Natural killer cell (primary cell): ENCODE measurements at regions not wholly inside any gene's neighbourhood (a gene's known extent, or its start where the extent isn't known, plus 50 kb on each side); places are given as distances from the start of the nearest gene placed in this dataset.

Source experiments
- ATAC-seq, 3 donors: fragments of 150-1000 bp in 2 of 3; fragments of 200-7000 bp in 1 of 3; cut with Tn5 transposase; 1 replicate in 1 of 3; 2 replicates in 2 of 3; pipeline ENCODE4 v1.10.0; 2021; ENCODE audit warnings: mild to moderate bottlenecking in 2 of 3, moderate library complexity in 2 of 3
- DNase-seq, 2 donors: peaks; one replicate each; pipeline versions ENCODE4 v3.0.0 to v3.0.0-alpha.2; 2013 to 2021; ENCODE audit warnings: mixed read lengths in 1 of 2
- H3K27ac ChIP-seq: one replicate; pipeline ENCODE4 v1.5.1; 2013; ENCODE audit warnings: mild to moderate bottlenecking, low read length
- H3K27me3 ChIP-seq: one replicate; pipeline ENCODE4 v1.6.1; 2013; ENCODE audit warnings: low read length; ENCODE audit not compliant: control insufficient read depth, insufficient read depth
- H3K36me3 ChIP-seq: one replicate; pipeline ENCODE4 v1.6.1; 2013; ENCODE audit warnings: low read length; ENCODE audit not compliant: control insufficient read depth, insufficient read depth
- H3K4me1 ChIP-seq: one replicate; pipeline ENCODE4 v1.6.1; 2013; ENCODE audit warnings: low read length; ENCODE audit not compliant: control insufficient read depth, insufficient read depth
- H3K4me3 ChIP-seq: one replicate; pipeline ENCODE4 v1.5.1; 2013; ENCODE audit warnings: low read length
- H3K9me3 ChIP-seq: one replicate; pipeline ENCODE4 v1.6.1; 2013; ENCODE audit warnings: low read length; ENCODE audit not compliant: control insufficient read depth, insufficient read depth
- H3K27ac Mint-ChIP-seq, 2 donors: one replicate each; pipeline ENCODE4 v1.8.0; 2022; ENCODE audit warnings: mild to moderate bottlenecking in 2 of 2, mixed read lengths in 2 of 2, moderate library complexity in 1 of 2
- H3K27me3 Mint-ChIP-seq, 2 donors: one replicate each; pipeline ENCODE4 v1.8.0; 2022; ENCODE audit warnings: low read depth in 2 of 2, mixed read lengths in 2 of 2
- H3K36me3 Mint-ChIP-seq: one replicate; pipeline ENCODE4 v1.8.0; 2022; ENCODE audit warnings: mixed read lengths
- H3K4me1 Mint-ChIP-seq, 2 donors: one replicate each; pipeline ENCODE4 v1.8.0; 2022; ENCODE audit warnings: mixed read lengths in 2 of 2
- H3K4me3 Mint-ChIP-seq: one replicate; pipeline ENCODE4 v1.8.0; 2022; ENCODE audit warnings: mild to moderate bottlenecking, moderate library complexity, mixed read lengths
- H3K9me3 Mint-ChIP-seq, 2 donors: one replicate each; pipeline ENCODE4 v1.8.0; 2022; ENCODE audit warnings: mixed read lengths in 2 of 2
- WGBS: methylation state at CpG from one replicate; pipeline ENCODE4 v1.1.7; 2013; ENCODE audit warnings: missing lambda C conversion rate; ENCODE audit not compliant: insufficient coverage; 5-methylcytosine and 5-hydroxymethylcytosine counted together
- intact Hi-C: fragments of 100-400 bp; cut with micrococcal nuclease; formaldehyde crosslinking; loops from one replicate; pipeline ENCODE4 v1.14.2; 2022
- TF ChIP-seq, protein P1 (sequence below): fragments of 200-600 bp; IDR thresholded peaks from one replicate; pipeline ENCODE4 v1.8.0; 2022; ENCODE audit warnings: antibody characterized with exemption

DNA sequence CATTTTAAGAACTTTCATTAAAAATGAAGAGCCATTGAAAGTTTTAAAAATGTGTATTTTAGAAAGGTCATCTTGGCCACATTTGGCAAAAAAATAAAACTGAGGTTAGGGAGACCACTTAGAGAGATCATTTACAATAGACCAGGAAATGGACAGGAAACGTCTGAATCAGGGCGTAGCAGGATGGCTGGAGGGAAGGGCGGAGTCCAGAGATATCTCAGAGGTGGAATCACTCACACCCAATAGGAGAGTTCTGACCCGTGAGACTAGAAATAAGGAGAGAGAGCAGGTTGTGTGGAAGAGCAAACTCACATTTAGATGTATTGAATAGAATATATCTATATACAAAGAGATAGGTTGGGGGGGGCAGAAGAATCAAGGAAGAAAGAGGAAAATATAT lies 373.4 kb downstream of the METTL4 start:
- H3K27me3 Mint-ChIP-seq = peaks cover 0 to 3% of the 10 kb centered on the region in 2 donors
- no peaks in the 10 kb centered on the region for H3K9me3 ChIP-seq
- H3K36me3 Mint-ChIP-seq = no peaks in the 10 kb centered on the region
- no peak overlapping the region for H3K4me3 ChIP-seq
- no peak for ATAC-seq
- peaks cover 4% of the 10 kb centered on the region in 2 donors for H3K9me3 Mint-ChIP-seq
- no peak overlapping the region for H3K27ac Mint-ChIP-seq
- no peaks in the 10 kb centered on the region for H3K4me1 Mint-ChIP-seq
- no peak overlapping the region for H3K27ac ChIP-seq
- WGBS = 62% methylated on average over 3 of the region's 4 CpGs
- no peaks in the 10 kb centered on the region for H3K27me3 ChIP-seq
- no peak for DNase-seq
- H3K4me3 Mint-ChIP-seq = no peak overlapping the region
- no peaks in the 10 kb centered on the region for H3K4me1 ChIP-seq
- TF ChIP-seq, protein P1, sequence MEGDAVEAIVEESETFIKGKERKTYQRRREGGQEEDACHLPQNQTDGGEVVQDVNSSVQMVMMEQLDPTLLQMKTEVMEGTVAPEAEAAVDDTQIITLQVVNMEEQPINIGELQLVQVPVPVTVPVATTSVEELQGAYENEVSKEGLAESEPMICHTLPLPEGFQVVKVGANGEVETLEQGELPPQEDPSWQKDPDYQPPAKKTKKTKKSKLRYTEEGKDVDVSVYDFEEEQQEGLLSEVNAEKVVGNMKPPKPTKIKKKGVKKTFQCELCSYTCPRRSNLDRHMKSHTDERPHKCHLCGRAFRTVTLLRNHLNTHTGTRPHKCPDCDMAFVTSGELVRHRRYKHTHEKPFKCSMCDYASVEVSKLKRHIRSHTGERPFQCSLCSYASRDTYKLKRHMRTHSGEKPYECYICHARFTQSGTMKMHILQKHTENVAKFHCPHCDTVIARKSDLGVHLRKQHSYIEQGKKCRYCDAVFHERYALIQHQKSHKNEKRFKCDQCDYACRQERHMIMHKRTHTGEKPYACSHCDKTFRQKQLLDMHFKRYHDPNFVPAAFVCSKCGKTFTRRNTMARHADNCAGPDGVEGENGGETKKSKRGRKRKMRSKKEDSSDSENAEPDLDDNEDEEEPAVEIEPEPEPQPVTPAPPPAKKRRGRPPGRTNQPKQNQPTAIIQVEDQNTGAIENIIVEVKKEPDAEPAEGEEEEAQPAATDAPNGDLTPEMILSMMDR = no peak
- intact Hi-C loops = no loop called here
- no peaks in the 10 kb centered on the region for H3K36me3 ChIP-seq

DNA sequence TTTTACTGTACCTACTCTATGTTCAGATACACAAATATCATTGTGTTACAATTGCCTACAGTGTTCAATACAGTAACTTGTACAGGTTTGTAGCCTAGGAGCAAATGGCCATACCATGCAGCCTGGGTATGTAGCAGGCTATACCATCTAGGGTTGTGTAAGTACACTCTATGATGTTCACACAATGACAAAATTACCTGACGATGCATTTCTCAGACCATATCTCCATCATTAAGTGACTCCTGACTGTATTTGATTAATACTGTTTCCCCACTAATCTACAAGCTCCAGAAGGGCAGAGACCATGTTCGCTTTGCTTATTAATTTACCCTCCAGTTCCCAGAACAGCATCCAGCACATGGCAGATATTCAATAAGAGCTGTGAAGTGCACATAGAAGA lies 372.2 kb downstream of the METTL4 start:
- Histone ChIP-seq H3K9me3 (no peaks in the 10 kb centered on the region), H3K36me3 (no peaks in the 10 kb centered on the region), H3K27me3 (no peaks in the 10 kb centered on the region), H3K4me3 (no peak overlapping the region), H3K27ac (no peak overlapping the region), H3K4me1 (no peaks in the 10 kb centered on the region)
- H3K9me3 Mint-ChIP-seq = peaks cover 2 to 4% of the 10 kb centered on the region in 2 donors
- intact Hi-C loops = no loop called here
- WGBS = 96% methylated on average over 2 of the region's 2 CpGs
- no peak overlapping the region for H3K27ac Mint-ChIP-seq
- no peaks in the 10 kb centered on the region for H3K4me1 Mint-ChIP-seq
- no peak for DNase-seq
- peaks cover 0 to 3% of the 10 kb centered on the region in 2 donors for H3K27me3 Mint-ChIP-seq
- TF ChIP-seq, protein P1 = no peak
- H3K36me3 Mint-ChIP-seq = no peaks in the 10 kb centered on the region
- no peak for ATAC-seq
- H3K4me3 Mint-ChIP-seq = no peak overlapping the region

DNA sequence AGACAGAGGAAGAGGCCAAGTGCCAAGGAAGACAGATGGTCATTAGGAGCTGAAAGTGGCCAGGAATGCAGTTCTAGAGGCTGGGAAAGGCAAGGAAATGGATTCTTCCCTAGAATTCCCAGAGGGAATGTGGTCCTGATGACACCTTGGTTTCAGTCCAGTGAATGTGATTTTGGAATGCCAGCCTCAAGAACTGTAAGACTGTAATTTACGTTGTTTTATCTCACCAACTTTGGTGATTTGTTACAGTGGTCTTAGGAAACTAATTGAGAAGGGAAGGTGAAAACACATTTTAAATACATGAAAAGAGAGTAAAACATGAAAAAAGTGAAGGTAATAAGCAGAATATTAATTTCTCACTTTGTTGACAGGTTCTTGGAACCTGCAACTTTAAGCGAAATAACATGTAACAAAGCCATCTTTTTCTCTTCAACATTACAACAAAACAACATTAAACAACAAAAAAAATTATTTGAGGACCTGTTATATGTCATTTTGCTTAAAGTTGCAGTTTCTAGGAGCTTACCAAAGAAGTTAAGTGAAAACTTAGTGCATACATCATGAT lies 370.2 kb downstream of the METTL4 start:
- no peaks in the 10 kb centered on the region for H3K27me3 ChIP-seq
- no peak overlapping the region for H3K27ac ChIP-seq
- H3K9me3 ChIP-seq = no peaks in the 10 kb centered on the region
- no peak for ATAC-seq
- Mint-ChIP-seq H3K4me3 (no peak overlapping the region), H3K4me1 (no peaks in the 10 kb centered on the region), H3K9me3 (peaks cover 2 to 3% of the 10 kb centered on the region in 2 donors), H3K36me3 (no peaks in the 10 kb centered on the region), H3K27me3 (peaks cover 0 to 3% of the 10 kb centered on the region in 2 donors), H3K27ac (no peak overlapping the region)
- H3K4me1 ChIP-seq = no peaks in the 10 kb centered on the region
- TF ChIP-seq, protein P1 = no peak
- WGBS = 77% methylated on average over 2 of the region's 2 CpGs
- no peak overlapping the region for H3K4me3 ChIP-seq
- intact Hi-C loops = no loop called here
- DNase-seq = no peak
- H3K36me3 ChIP-seq = no peaks in the 10 kb centered on the region

DNA sequence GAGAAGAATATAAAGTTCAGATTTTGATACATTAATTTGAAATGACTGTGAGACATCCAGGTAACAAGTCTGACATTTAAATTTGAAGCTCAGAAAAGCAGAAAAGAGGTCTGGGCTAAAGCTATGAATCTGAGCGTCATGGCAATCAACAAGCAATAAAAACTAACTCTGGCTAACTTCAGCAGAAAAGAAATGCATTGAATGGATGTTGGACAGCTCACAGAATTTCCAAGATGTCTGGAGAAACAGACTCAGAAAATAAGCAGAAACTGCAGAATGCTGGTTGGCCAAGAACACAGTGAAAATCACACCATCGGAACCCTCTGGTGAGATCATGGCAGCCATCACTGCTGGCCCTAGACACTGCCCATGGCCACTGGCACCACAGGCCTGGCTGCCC lies 366.6 kb downstream of the METTL4 start:
- DNase-seq = no peak
- WGBS = 89% methylated on average over 2 of the region's 2 CpGs
- intact Hi-C loops = no loop called here
- Mint-ChIP-seq H3K36me3 (no peaks in the 10 kb centered on the region), H3K4me1 (no peaks in the 10 kb centered on the region), H3K27me3 (peaks cover 0 to 3% of the 10 kb centered on the region in 2 donors), H3K27ac (no peak overlapping the region), H3K4me3 (no peak overlapping the region), H3K9me3 (peaks cover 3 to 4% of the 10 kb centered on the region in 2 donors)
- no peak overlapping the region for H3K4me3 ChIP-seq
- ATAC-seq = no peak
- no peaks in the 10 kb centered on the region for H3K9me3 ChIP-seq
- TF ChIP-seq, protein P1 = no peak
- H3K36me3 ChIP-seq = no peaks in the 10 kb centered on the region
- H3K27ac ChIP-seq = no peak overlapping the region
- H3K4me1 ChIP-seq = no peaks in the 10 kb centered on the region
- no peaks in the 10 kb centered on the region for H3K27me3 ChIP-seq
